ENCODE measurements at regions not wholly inside any gene's neighbourhood (a gene's known extent, or its start where the extent isn't known, plus 50 kb on each side); places are given as distances from the start of the nearest gene placed in this dataset.
A peak's percentile ranks its signal among the peaks of the same experiment; 100 is the strongest.

GRCh38 chr19:13600091-13600490 lies 93.8 kb upstream of the CACNA1A start:
- Histone ChIP-seq H3K36me3 (no peaks in the 10 kb centered on the region), H3K9me3 (no peaks in the 10 kb centered on the region), H3K4me3 (no peak overlapping the region), H3K27me3 (no peaks in the 10 kb centered on the region), H3K27ac (no peak overlapping the region), H3K4me1 (no peaks in the 10 kb centered on the region)
- no peak for TF ChIP-seq CTCF (IDR thresholded peaks at IDR 0.05)
- DNase-seq: peak in 1 of 6 donors; percentile 55
- intact Hi-C loops (cut with DNase I): loop anchor here in 1 of 3 donors (10.0 kb wide), 1 partner anchor 275 kb away; the partner anchor contains the start of gene NANOS3
- FAIRE-seq: no peak
- 67 to 68% methylated on average over 9 of the region's 9 CpGs for WGBS, 2 donors
- peak in 2 of 4 donors; percentile 58 to 69 for ATAC-seq

GRCh38 chr19:13599681-13600080 lies 93.4 kb upstream of the CACNA1A start:
- H3K27me3 ChIP-seq: no peaks in the 10 kb centered on the region
- ATAC-seq (peak in 2 of 4 donors; percentile 53 to 58), FAIRE-seq (no peak), DNase-seq (peak in 1 of 6 donors; percentile 58)
- TF ChIP-seq CTCF (IDR thresholded peaks at IDR 0.05): no peak
- no peaks in the 10 kb centered on the region for H3K36me3 ChIP-seq
- intact Hi-C loops (cut with DNase I): loop anchor here in 2 of 3 donors (5.0 to 10.0 kb wide), 4 partner anchors 115 to 275 kb away; partner anchors contain the start of gene NANOS3 (in 1 of the 2)
- 68 to 74% methylated on average over 22 of the region's 22 CpGs for WGBS, 2 donors
- H3K4me1 ChIP-seq: no peaks in the 10 kb centered on the region
- H3K27ac ChIP-seq: no peak overlapping the region
- no peaks in the 10 kb centered on the region for H3K9me3 ChIP-seq
- H3K4me3 ChIP-seq: no peak overlapping the region

GRCh38 chr19:13598098-13598497 lies 91.8 kb upstream of the CACNA1A start:
- ATAC-seq: no peak
- Histone ChIP-seq H3K4me3 (no peak overlapping the region), H3K27me3 (no peaks in the 10 kb centered on the region), H3K27ac (no peak overlapping the region), H3K9me3 (no peaks in the 10 kb centered on the region), H3K36me3 (no peaks in the 10 kb centered on the region), H3K4me1 (no peaks in the 10 kb centered on the region)
- DNase-seq: no peak
- TF ChIP-seq CTCF (IDR thresholded peaks at IDR 0.05): no peak
- FAIRE-seq: no peak
- intact Hi-C loops (cut with DNase I): loop anchor here in 2 of 3 donors (5.0 to 10.0 kb wide), 3 partner anchors 117 to 264 kb away; no protein-coding TSS in a partner anchor

GRCh38 chr19:13597640-13598039 lies 91.4 kb upstream of the CACNA1A start:
- intact Hi-C loops (cut with DNase I): loop anchor here in 2 of 3 donors (5.0 to 10.0 kb wide), 3 partner anchors 117 to 265 kb away; no protein-coding TSS in a partner anchor
- H3K36me3 ChIP-seq: no peaks in the 10 kb centered on the region
- H3K4me3 ChIP-seq: no peak overlapping the region
- no peaks in the 10 kb centered on the region for H3K27me3 ChIP-seq
- peak in 3 of 4 donors; percentile 11 to 38 (median 29) for TF ChIP-seq CTCF (IDR thresholded peaks at IDR 0.05)
- FAIRE-seq (no peak), ATAC-seq (peak; percentile 69 to 92 (median 90)), DNase-seq (peak in 3 of 6 donors; percentile 21 to 46 (median 22))
- 0% methylated on average over 3 of the region's 3 CpGs for WGBS, 2 donors
- H3K9me3 ChIP-seq: no peaks in the 10 kb centered on the region
- H3K27ac ChIP-seq: no peak overlapping the region
- H3K4me1 ChIP-seq: no peaks in the 10 kb centered on the region
